ENCODE measurements at regions not wholly inside any gene's neighbourhood (a gene's known extent, or its start where the extent isn't known, plus 50 kb on each side); places are given as distances from the start of the nearest gene placed in this dataset.

DNA sequence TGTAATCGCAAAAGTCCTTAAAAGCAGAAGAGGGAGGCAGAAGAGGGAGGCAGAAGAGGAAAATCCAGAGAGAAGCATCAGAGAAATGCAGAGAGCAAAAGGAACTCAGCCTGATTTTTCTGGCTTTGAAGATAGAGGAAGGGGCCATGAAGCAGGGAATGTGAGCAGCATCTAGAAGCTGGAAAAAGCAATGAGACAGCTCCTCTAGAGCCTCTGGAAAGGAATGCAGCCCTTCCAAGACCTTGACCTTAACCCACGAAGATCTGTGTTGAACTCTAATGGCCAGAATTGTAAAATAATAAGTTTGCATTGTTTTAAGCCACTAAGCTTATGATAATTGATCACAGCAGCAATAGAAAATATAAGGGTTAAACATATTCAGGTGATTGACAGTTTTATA, 159.6 kb downstream of the ATPSCKMT start:
- Histone ChIP-seq H3K9me2 (ENCODE audit: insufficient read depth) (no peaks in the 10 kb centered on the region), H3K79me2 (ENCODE audit: insufficient read depth) (no peaks in the 10 kb centered on the region), H3K4me1 (ENCODE audit: insufficient read depth) (no peaks in the 10 kb centered on the region), H3K4me2 (ENCODE audit: unreplicated experiment) (no peak overlapping the region), H3K36me3 (ENCODE audit: low read depth) (no peaks in the 10 kb centered on the region), H3F3A (ENCODE audit: insufficient read depth) (no peaks in the 10 kb centered on the region), H3K4me3 (no peak overlapping the region), H4K20me1 (ENCODE audit: insufficient read depth) (no peaks in the 10 kb centered on the region), H3K27me3 (replicated peaks; ENCODE audit: insufficient read depth) (no peaks in the 10 kb centered on the region), H2AFZ (no peak overlapping the region), H3K9ac (no peak overlapping the region), H3K9me3 (ENCODE audit: low read depth) (no peaks in the 10 kb centered on the region), H3K27ac (no peak overlapping the region)
- TF ChIP-seq EZH2 (IDR thresholded peaks at IDR 0.05; ENCODE audit: insufficient read depth, poor library complexity, severe bottlenecking) = no peak
- no peak for TF ChIP-seq EZH2phosphoT487 (IDR thresholded peaks at IDR 0.05; ENCODE audit: insufficient read depth, low read depth)
- no peak for DNase-seq
- in situ Hi-C loops (cut with MboI) = no loop called here
- whole genome bisulfite sequencing, 2 experiments (ENCODE audit: low coverage in 1 of 2, low lambda C conversion rate in 2 of 2, missing lambda C conversion rate in 2 of 2) = 38 to 47% methylated on average over 2 of the region's 2 CpGs

DNA sequence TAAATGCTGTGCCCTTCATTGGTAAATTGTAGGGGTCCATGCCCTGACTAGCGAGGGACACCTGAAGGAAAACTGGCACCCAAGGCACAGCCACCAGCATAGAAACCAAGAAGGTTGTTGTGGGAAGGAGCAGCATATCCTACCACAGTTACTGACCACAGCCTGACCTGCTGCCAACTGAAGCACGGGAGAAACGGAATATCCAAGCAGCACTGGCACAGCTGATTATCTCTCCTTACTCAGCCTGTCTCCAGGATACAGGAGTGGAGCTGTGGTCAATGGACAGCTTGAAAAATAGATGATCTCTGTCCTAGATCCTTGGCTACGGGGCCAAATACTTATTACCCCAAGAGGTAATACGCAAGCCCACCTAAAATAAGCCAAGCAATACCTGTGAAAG, 164.5 kb downstream of the ATPSCKMT start:
- Histone ChIP-seq H3K9me2 (ENCODE audit: insufficient read depth) (no peaks in the 10 kb centered on the region), H3K36me3 (ENCODE audit: low read depth) (no peaks in the 10 kb centered on the region), H3K4me1 (ENCODE audit: insufficient read depth) (no peaks in the 10 kb centered on the region), H3K27ac (no peak overlapping the region), H3K27me3 (replicated peaks; ENCODE audit: insufficient read depth) (no peaks in the 10 kb centered on the region; the same call in 1 of the 2 replicates), H2AFZ (no peak overlapping the region), H4K20me1 (ENCODE audit: insufficient read depth) (no peaks in the 10 kb centered on the region), H3K4me3 (no peak overlapping the region), H3K4me2 (ENCODE audit: unreplicated experiment) (no peak overlapping the region), H3K9ac (no peak overlapping the region), H3F3A (ENCODE audit: insufficient read depth) (no peaks in the 10 kb centered on the region), H3K9me3 (ENCODE audit: low read depth) (no peaks in the 10 kb centered on the region), H3K79me2 (ENCODE audit: insufficient read depth) (no peaks in the 10 kb centered on the region)
- no peak for DNase-seq
- no peak for TF ChIP-seq EZH2phosphoT487 (IDR thresholded peaks at IDR 0.05; ENCODE audit: insufficient read depth, low read depth)
- no peak for TF ChIP-seq EZH2 (IDR thresholded peaks at IDR 0.05; ENCODE audit: insufficient read depth, poor library complexity, severe bottlenecking)
- in situ Hi-C loops (cut with MboI) = no loop called here
- WGBS, 2 experiments (ENCODE audit: low coverage in 1 of 2, low lambda C conversion rate in 2 of 2, missing lambda C conversion rate in 2 of 2) = 44 to 53% methylated on average over 5 of the region's 5 CpGs

DNA sequence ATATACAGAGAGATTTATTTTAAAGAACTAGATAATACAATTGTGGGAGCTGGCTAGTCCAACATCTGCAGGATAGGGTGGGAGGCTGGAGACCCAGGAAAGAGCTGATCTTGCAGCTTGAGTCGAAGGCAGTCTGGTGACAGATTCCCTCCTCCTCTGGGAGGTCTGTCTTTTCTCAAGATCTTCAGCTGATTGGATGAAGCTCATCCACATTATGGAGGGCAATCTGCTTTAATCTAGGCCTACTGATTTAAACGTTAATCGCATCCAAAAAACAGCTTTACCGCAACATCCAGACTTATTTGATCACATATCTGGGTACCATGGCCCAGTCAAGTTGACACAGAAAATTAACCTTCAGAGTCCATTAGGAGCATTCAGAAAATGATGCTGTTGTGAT, 168.1 kb downstream of the ATPSCKMT start:
- Histone ChIP-seq H3K27me3 (replicated peaks; ENCODE audit: insufficient read depth) (no peaks in the 10 kb centered on the region; the same call in 1 of the 2 replicates), H3F3A (ENCODE audit: insufficient read depth) (peaks cover 17% of the 10 kb centered on the region), H3K27ac (no peak overlapping the region), H3K79me2 (ENCODE audit: insufficient read depth) (no peaks in the 10 kb centered on the region), H3K36me3 (ENCODE audit: low read depth) (no peaks in the 10 kb centered on the region), H3K9me3 (ENCODE audit: low read depth) (no peaks in the 10 kb centered on the region), H2AFZ (no peak overlapping the region), H3K4me2 (ENCODE audit: unreplicated experiment) (no peak overlapping the region), H3K4me3 (no peak overlapping the region), H3K9ac (no peak overlapping the region), H3K9me2 (ENCODE audit: insufficient read depth) (no peaks in the 10 kb centered on the region), H4K20me1 (ENCODE audit: insufficient read depth) (no peaks in the 10 kb centered on the region), H3K4me1 (ENCODE audit: insufficient read depth) (peaks cover 22% of the 10 kb centered on the region)
- TF ChIP-seq EZH2 (IDR thresholded peaks at IDR 0.05; ENCODE audit: insufficient read depth, poor library complexity, severe bottlenecking) = no peak
- WGBS, 2 experiments (ENCODE audit: low coverage in 1 of 2, low lambda C conversion rate in 2 of 2, missing lambda C conversion rate in 2 of 2) = 65 to 71% methylated on average over 4 of the region's 4 CpGs
- no peak for DNase-seq
- in situ Hi-C loops (cut with MboI) = no loop called here

DNA sequence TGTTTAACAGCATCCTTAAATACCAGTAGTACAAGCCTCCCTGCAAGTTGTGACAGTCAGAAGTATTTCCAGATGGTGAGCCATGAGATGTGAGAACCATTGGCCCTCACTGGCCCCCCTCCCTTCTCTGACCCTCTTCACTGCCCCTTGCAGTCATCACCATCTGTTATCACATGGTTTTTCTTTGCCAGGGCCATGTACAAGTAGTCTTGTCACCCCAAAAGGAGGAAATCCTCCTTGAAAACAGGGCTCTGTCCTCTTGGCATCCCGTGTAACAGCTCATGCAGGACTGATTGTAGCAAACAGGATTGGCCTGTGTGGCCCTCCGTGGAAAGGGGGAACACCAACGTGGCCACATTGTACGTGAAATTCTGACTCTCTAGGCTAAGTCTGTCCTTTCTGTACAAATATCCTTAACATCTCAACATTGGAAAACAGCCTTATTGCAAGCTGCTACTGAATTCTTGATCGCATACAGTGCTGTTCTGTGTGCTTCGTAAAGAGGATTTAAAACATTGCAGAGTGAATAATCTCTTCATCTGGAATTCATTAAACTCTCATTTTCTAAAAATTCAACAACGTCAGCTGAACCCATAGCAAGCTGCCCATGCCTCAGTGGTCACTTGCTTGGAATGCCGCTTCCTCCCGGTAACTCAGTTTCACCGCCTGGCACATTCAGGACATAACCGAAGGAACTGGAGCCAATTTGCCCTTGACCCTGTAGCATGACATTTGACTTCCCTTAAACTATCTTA, 171.7 kb downstream of the ATPSCKMT start:
- peak; percentile 90 for DNase-seq
- H3K4me3 ChIP-seq = peak overlapping the region; percentile 65
- no peaks in the 10 kb centered on the region for H4K20me1 ChIP-seq (ENCODE audit: insufficient read depth)
- peak overlapping the region; percentile 86 for H2AFZ ChIP-seq
- TF ChIP-seq EZH2phosphoT487 (IDR thresholded peaks at IDR 0.05; ENCODE audit: insufficient read depth, low read depth) (no peak), EZH2 (IDR thresholded peaks at IDR 0.05; ENCODE audit: insufficient read depth, poor library complexity, severe bottlenecking) (no peak)
- H3K4me2 ChIP-seq (ENCODE audit: unreplicated experiment) = peak overlapping the region; percentile 80
- H3K27me3 ChIP-seq (replicated peaks; ENCODE audit: insufficient read depth) = no peaks in the 10 kb centered on the region
- 0 to 1% methylated on average over 11 of the region's 11 CpGs for WGBS, 2 experiments (ENCODE audit: low coverage in 1 of 2, low lambda C conversion rate in 2 of 2, missing lambda C conversion rate in 2 of 2)
- H3K27ac ChIP-seq = peak overlapping the region; percentile 92
- H3K79me2 ChIP-seq (ENCODE audit: insufficient read depth) = no peaks in the 10 kb centered on the region
- in situ Hi-C loops (cut with MboI) = no loop called here
- peaks cover 21% of the 10 kb centered on the region for H3F3A ChIP-seq (ENCODE audit: insufficient read depth)
- H3K36me3 ChIP-seq (ENCODE audit: low read depth) = no peaks in the 10 kb centered on the region
- H3K9ac ChIP-seq = peak overlapping the region; percentile 75
- H3K9me2 ChIP-seq (ENCODE audit: insufficient read depth) = no peaks in the 10 kb centered on the region
- H3K9me3 ChIP-seq (ENCODE audit: low read depth) = no peaks in the 10 kb centered on the region
- H3K4me1 ChIP-seq (ENCODE audit: insufficient read depth) = peaks cover 23% of the 10 kb centered on the region

All from GM23248 (cell line).